Hematopoietic multipotent progenitor cell treated with erythropoietin and hydrocortisone succinate and interleukin-3 and kit ligand, for 17 days (in vitro differentiated cells): ENCODE measurements at regions not wholly inside any gene's neighbourhood (a gene's known extent, or its start where the extent isn't known, plus 50 kb on each side); places are given as distances from the start of the nearest gene placed in this dataset.
"Not testable (repeated sequence)": the region's sequence is repeated elsewhere in the genome, so short reads cannot be mapped to it uniquely, and the experiment has no call there.

Source experiments
- DNase-seq: peaks from one replicate; pipeline ENCODE4 v3.0.0-alpha.2; 2015; ENCODE audit warnings: low spot score

DNA sequence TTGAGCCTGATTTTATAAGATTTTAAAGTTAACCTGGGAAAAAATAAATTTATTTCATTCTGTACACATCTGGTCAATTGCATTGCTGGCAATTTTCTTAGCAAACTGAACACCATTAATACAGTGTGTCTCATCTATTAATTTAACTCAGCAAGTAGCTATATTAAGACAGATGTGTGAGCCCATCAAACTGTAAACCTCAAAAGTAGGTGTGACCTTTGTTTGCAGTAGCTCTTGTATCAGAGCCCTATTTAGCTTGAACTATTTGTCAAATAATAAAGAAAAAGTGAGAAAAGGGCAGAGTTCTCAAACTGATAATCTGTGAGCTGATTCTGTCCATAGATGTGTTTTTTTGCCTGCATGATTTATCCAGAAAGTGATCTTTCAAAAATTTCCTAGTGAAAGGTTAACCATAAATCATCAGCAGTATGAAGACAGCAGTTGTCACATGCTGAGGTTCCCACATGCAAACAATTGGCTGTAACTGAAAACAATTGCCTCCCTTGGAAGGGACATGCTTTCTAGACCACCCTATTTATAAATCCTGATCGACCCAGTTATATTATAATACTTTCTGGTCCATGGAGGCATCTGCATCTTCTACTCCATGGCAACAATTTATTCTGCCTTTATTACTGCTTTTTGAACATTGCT lies 646.5 kb downstream of the NSUN3 start:
- no peak for DNase-seq

DNA sequence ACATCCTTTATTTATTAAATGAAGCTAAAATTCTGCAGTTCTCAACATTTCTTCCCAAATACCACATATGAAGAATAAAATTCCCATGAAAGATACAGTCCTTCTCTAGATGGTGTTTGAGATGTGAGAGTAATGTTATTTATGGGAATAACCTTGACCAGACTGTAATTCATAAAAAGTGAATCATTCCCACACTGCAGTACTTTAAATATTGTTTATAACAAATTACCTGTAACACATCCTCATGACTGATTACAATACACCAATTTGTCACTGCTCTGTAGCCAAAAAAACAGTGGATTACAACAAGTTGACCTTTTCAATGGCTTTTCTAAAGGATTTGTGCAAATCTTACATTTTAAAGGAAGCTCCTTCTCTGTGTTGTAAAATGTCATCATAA lies 651.3 kb downstream of the NSUN3 start:
- no peak for DNase-seq

DNA sequence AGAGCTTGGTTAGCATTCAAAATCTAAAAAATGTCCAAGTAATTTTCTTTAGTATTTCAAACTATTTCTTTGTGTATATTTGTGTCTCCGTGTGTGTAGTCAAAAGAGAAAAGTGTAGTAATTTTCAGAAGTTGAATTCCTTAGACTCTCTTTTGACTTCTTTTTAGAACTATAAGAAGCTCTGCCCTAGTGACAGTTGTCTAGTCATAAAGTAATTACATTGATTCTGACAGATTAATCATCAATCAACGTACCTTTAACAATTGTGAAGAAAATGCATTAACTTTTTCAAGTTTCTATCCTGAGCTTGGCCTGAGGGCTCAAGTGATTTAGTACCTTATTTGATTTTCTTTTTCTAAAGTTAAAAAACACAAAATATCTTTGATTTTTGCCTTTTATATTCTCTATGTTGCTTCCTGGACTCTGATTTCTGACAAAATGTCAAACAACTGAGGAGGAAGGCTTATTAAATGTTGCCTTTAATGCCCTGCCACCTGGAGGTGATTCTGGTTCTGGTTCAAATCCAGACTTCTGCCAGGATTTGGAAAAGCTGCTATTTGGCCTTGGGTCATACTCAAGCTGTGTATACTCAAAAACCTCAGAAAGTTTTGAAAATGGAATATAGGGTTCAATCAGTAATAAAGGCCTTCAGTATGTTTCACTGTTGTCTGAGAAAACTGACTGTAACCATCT lies 653.6 kb downstream of the NSUN3 start:
- DNase-seq: no peak

DNA sequence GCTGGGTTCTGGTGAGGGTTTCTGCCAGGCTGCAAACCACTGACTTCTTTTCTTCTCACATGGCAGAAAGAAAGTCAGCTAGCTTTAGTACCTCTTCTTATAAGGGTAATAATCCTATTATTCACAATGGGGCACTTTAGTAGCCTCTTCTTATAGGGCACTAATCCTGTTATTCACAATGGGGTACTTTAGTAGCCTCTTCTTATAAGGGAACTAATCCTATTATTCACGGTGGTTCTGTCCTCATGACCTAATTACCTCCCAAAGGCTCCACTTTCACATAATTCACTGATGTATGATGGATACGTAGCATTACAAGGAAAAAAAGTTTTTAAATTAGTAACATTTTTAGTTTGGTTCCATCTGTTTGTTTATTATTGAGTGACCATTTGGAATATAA lies 671.3 kb downstream of the NSUN3 start:
- no peak for DNase-seq

DNA sequence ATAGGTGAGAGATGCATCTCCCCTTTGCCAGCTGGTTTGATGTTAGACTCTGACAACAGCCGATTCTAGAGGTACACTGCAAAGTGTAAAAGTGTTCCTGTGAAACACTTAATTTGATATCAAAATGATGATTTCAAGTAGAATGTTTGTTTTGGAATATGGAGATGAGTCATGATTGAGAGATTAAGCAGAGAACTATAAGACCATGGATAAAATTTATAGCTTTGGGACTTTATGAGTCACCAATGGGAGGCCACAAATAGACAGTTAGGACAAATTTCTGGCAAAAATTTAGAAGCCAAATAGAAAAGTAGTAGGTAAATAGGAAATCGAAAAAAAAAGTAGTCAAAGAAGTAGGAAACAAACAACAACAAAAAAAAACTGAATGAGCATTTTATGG lies 672.5 kb downstream of the NSUN3 start:
- DNase-seq: no peak

DNA sequence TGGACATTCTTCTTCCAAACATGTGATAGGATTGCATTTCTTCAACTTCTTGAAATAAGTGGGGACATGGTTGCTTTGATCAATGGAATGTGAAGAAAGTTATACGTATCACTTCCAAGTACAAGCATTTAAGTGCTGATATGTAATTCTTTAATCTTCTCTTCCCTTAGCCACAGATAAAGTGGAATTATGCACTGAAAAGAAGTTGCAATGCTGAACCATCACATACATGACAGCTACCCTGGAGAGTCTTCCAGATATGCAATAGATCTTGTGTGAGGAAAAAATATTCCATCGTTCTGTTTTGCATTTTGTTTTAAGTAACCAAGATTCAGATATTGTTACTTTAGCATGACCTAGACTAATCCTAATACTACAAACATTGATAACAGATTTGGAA lies 674.3 kb downstream of the NSUN3 start:
- DNase-seq: no peak

DNA sequence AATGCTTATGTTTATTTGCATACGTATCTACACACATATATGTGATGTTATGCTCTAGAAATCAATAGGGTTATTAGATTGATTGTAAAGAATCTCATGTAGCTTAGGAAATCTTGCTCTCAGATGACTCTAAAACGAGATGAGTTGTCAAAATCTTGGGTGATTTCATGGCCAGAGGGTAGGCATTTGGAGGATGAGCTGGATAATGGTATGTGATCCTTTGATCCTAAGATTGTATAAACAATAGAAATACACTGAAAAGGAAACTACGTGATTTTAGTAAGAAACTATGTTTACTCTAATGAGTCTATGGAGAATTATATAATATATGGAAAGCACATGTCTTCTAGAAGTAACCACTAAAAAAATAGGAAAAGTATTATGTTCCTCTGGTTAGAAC lies 676.6 kb downstream of the NSUN3 start:
- no peak for DNase-seq

DNA sequence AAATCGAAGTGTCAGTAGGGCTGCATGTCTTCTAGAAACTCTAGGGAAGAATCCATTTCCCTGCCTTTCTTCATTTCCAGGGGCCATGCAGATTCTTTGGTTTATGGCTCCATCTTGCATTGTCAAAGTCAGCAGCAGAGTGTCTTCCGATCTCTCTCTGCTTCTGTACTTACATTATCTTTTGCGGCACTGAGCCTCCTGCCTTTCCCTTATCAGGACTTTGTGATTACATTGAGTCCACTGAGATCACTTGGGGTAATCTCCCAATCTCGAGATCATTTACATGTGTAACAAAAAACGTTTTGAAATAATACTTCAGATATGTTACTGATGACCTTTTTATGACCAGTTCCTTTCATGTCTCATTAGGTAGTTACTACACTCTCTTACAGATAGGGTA lies 695.9 kb downstream of the NSUN3 start:
- no peak for DNase-seq

DNA sequence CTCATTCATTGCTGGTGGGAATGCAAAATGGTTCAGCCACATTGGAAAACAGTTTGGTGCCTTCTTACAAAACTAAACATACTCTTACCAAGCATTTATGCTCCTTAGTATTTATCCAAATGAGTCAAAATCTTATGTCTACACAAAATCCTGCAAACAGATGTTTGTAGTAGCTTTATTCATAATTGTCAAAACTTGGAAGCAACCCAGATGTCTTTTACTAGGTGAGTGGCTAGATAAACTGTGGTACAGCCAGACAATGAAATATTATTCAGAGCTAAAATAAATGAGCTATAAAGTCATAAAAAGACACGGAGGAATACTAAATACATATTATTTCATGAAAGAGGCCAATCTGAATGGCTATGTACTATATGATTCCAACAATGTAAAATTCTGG lies 709.5 kb downstream of the NSUN3 start:
- DNase-seq: no peak

DNA sequence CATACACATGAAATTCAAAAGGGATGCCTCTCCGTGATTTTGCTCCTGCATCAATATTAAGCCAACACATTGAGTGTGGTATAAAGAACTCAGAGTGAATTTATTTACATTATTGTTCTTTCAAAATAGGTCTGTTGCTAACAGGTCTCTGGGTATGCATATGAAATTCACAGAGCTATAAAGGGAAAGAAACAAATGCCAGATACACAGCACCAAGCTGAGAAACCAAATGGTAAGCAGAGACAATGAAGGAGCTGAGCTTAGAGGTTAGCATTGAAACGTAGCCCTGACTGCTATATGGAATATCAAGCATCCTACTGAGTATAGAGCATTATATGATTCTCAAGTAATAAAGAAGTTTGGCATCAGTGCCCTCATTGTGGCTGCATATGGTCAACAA lies 712.9 kb downstream of the NSUN3 start:
- DNase-seq: no peak

DNA sequence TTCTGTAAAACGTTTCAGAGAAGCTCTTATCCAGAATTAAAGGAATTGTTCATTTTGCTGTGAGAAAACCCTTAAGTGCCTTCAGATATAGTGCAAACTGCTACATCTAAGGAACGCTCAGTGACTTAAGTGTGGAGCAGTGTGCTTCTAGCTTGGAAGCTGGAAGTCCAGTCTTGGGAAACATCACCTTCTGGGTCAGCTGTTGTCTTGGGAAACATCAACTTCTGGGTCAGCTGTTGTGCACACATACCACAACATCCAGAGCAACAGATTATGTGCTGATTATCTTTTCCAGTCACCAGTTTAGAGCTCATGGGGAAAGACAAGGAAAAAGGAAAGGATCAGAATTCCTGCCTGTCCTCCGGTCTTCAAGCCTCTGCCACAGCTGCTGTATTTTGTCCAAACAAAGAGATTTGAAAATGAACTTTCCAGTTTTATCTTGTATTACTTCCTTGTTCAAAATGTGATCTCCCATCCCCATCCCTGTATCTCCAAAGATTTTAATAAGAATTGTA lies 713.6 kb downstream of the NSUN3 start:
- no peak for DNase-seq

DNA sequence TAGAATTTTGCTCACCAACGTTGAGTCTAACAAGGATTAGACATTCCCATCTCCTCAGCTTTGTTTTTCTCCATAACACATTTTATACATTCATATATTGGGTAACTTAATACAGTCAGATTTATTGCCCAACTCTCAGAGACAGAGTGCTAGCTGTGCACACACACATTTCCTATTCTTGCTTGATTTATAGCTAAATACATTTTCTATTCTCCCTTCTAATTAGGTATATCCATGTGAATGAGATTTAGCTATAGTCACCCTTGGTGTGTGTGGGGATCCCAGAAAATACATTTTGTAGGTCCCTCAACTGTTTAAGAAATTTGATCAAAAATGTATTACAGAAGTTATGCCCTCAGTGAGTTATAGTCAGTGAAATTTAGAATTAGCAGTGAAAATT lies 715.4 kb downstream of the NSUN3 start:
- no peak for DNase-seq

DNA sequence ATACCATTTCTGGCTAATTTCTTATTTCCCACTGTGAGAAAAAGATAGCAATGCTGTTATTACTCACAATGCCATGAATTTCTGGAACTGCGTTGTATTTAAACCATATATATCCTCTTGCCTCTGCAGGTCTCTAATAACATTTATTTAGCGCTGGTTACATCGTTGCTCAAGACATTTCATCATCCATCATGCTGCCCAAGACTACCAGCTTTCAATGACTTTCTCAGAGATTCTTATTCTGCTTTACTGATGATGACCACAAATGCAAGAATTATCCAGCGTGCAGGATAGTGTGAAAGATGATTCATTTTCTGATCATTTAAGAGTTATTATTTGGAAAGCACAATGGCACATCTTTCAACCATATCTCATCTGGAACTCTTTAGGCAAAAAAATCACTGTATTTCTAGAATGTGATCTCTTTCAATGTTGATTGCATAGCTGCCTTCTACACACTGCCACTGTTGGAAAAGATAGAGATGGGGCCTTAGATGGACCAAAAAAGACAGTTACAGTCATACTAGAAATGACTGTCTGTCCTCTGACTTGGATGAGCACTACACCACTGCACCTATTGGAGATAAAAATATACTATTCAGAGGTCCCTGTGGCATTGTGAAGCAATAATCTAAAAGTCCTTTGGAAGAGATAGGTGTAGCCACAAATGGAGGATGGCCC lies 716.1 kb downstream of the NSUN3 start:
- no peak for DNase-seq

DNA sequence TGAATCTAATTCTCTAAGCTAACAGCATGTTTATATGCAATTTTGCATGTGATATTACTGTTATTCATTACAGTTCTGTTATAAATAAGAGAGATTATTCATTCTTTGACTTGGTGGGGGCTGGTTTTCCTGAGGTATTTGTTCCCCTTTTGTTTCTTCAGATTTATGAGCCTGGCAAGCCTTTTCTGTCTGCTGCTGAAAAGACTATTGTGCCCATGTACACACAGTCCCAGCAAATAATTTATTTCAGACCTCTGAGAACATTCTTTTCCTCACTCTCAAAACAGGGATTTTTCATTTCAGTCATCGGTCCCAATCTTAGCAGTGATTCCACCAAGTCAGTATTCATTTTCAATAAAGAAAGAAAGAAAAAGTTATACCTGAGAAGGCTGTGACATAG lies 716.8 kb downstream of the NSUN3 start:
- no peak for DNase-seq

DNA sequence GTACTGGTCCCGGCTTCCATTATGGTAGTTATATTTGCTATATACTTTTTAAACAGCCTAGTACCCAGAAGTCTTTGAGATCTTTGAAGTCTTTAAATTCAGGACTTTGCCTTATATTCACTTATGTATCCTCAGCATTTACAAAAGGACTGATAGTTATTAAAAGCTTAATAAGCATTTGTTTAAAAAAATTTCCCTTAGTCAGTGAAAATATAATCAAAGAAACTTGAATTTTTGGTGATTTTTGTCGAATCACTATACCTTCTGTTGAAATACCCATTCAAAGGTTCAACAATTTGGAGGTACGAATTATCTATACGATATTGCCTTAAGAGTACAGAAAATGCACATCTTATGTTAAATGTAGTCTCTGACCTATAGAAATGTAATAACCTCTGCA lies 721.4 kb downstream of the NSUN3 start:
- no peak for DNase-seq

DNA sequence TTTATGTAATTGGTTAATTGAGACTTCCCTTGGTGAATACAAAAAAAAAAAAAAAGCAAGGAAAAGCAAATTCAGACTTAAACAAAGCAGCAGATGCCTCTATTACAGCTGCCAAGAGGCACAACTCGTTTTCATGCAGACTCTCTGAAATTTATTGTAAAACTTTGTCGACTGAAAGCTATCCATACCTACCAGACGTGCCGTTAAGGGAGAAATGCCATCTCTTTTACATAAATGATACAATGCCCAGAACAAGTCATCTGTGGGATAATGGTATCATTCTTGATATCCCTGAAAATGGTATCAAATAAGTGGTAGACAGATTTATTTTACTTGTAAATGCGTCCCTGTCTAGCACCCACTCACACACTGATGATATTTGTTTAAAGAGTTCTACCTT lies 724.2 kb downstream of the NSUN3 start:
- no peak for DNase-seq

DNA sequence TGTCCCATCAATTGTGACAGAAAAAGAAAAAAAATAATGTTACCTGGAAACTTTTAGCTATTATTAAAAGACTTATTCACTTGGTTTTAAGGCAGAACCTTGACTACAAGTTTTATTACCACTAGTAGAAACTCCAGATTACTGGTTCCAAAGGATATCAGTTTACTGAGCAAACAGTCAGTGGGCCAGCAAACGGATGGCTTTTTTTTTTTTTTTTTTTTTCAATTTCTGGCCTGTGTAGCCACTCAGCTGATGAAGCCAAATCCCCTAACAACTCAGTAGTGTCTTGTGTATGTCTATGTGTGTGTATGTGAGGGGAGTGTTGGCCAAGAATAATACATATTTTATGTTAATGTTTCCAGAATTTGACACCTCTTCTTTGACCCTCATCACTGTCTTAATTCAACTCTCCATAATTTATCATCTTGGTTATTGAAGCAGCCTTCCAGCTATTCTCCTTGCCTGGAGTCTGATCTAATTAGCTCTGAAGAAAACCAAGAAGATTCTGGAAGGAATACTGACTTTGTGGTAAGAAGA lies 724.9 kb downstream of the NSUN3 start:
- no peak for DNase-seq

DNA sequence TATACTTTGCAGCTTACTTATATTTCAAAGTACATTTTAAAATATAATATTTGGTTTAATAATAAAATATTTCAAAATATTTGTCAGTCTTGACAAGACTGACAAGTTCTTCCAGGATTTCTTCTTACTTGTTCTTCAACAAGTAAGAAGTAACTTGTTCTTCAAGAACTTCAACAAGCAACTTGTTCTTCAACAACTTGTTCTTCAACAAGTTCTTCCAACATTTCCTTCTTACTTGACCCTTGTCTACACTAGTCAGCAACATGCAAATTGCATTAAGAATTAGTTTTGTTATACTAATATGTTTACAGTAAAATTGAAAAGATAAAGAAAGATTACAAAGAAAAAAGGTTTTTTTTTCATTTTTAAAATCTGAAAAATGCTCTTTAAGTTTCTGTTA lies 731.7 kb downstream of the NSUN3 start:
- DNase-seq: no peak

DNA sequence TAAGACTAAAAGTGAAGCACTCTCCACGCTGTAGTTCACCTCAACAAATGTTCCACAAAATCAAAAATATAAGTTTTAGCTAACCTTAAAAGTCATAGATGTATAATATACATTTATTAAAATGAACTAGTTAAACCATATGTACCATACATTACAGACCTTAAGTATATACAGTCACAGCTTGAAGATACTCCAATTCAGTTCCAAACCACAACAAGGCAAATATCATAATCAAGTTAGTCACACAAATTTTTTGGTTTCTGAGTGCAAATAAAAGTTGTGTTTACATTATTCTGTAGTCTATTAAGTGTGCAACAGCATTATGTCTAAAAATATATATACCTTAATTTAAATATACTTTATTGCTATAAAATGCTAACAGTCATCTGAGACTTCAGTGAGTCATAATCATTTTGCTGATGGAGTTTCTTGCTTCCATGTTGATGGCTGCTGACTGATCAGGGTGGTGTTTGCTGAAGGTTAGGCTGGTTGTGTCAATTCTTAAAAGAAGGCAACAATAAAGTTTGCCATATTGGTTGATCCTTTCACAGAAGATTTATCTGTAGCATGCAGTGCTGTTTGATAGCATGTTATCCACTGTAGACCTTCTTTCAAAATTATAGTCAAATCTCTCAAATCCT lies 736.7 kb downstream of the NSUN3 start:
- no peak for DNase-seq

DNA sequence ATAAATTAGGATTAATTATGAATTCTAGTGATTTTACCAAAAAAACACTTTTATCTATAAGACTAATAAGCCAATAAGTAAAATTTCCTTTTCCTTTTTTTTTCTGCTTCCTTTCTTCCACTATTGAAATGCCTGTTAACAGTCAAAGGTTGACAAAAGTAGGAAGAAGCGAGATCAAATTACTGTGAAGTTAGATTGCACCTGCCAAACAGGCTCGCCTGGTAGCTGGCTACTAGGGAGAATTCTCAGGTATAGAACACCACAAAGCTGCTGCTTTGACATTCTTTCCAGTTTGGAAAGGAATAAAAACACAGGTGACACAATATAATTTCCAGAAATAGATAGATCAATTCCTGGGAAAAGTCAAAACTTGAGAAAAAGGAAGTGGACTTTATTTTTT lies 749.0 kb downstream of the NSUN3 start:
- no peak for DNase-seq

DNA sequence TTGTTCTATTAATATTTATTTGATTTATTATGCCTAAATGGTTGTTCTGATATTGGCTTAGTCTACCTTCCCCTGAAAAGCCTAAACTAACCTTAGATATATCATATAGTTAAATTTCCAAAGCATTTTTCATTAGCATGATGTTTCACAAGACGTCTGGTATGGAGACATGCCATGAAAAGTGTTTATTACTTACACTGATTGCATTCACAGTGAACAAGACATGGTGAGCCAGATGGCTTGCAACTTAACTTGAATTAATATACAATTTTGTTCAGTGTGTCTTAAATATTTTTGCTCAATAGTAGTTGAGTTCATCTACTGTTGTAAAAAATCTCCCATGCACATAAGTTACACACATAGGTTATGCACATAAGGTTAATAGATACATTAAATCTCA lies 758.4 kb downstream of the NSUN3 start:
- DNase-seq: no peak

DNA sequence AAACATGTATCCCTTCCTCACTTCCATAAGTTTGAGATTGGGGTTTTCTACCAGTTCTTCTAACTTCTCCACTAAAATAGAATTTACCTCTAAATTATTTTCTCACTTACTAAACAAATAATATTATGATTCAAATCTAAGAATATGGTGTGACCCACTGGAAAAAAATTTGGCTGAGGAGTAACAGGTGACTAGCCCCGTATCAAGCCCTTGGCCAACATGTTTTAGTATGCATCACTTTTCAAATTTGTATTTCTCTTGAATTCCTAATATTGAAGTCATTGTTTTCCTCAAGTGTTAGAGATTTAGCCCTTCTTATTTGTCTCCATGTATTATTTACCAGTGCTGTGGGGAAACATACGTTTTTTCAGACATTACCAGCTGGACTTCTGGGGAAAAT lies 759.4 kb downstream of the NSUN3 start:
- no peak for DNase-seq

DNA sequence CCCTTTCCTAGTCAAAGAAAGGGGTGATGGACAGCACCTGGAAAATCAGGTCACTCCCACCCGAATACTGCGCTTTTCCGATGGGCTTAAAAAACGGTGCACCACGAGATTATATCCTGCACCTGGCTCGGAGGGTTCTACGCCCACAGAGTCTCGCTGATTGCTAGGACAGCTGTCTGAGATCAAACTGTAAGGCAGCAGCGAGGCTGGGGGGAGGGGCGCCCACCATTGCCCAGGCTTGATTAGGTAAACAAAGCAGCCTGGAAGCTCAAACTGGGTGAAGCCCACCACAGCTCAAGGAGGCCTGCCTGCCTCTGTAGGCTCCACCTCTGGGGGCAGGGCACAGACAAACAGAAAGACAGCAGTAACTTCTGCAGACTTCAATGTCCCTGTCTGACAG lies 783.4 kb downstream of the NSUN3 start:
- not testable (repeated sequence) for DNase-seq
